GM12872 (cell line): ENCODE measurements at regions not wholly inside any gene's neighbourhood (a gene's known extent, or its start where the extent isn't known, plus 50 kb on each side); places are given as distances from the start of the nearest gene placed in this dataset.

ENCODE experiments used
- CTCF ChIP-seq: IDR thresholded peaks from 3 replicates; pipeline ENCODE4 v1.5.1; 2011; ENCODE audit warnings: low read depth, mild to moderate bottlenecking, low read length, moderate library complexity; ENCODE audit not compliant: insufficient read depth

GRCh38 chr1:63034256-63034655, 250.3 kb downstream of the ATG4C start:
- TF ChIP-seq CTCF, result no peak

DNA sequence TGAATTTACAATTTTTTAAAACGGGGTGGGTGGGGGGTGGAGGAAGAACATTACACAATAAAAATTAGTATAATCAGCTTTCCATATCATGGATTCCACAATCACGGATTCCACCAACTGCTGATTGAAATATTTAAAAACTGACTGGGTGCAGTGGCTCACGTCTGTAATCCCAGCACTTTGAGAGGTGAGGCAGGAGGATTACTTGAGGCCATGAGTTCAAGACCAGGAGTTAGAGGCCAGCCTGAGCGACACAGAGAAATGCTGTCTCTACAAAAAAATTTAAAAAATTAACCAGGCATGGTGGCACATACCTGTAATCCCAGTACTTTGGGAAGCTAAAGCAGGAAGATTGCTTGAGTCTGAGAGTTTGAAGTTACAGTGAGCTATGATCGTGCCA, 254.7 kb downstream of the ATG4C start:
- no peak for TF ChIP-seq CTCF

DNA sequence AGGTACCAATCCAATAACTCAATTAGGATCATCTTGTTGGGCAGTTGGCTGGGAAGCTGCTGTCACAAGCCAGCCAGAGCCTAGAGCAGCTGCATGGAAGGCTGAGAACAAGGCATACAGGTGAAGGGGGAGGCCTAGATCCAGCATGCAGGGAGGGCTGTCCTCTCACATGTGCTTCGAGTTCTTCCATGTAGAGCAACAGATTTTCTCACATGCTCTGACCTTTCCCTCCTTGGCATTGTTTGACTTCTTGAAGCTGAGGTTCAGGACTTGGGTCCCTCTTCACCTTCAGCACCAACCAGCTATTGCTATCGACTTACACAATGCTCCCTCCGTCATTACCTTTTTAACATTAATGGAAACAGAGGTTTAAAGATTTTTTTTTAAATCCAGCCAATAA, 257.7 kb downstream of the ATG4C start:
- TF ChIP-seq CTCF, result no peak

DNA sequence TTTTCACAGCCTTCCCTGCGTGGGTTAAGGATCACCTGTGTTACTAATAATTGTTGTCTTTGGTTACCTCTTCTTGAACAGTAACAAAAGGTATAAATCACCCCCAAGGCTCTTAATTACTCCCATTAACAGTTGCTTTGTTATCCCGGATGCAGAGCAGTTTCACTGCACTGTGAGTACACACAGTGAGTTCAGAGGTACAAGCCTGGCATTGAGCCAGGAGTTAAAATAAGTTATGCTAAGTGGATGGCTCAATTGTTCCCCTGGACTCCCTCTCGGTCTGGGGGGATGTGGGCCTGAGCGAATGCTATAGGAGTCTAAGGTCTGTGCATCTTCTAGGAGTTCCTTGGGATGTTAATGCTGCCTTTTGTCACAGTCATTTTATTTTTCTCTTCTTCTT, 258.3 kb downstream of the ATG4C start:
- no peak for TF ChIP-seq CTCF

DNA sequence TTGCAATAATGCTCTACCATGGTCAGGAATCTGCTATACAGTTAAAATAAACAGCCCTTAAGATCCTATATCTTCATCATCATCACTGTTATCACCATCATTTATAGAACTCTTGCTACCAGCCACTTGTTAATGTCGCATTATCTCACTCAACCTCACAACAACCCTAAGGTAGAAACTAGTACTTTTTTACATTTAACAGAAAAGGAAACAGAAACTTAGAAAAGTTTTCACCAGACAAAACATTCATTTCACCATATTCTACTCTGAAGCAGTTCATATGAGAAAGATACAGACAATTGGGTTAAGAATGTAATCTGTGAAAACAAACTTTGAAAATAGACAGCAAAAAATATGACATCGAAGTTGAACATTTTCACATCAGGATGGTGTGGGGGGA, 262.6 kb downstream of the ATG4C start:
- TF ChIP-seq CTCF, result no peak

GRCh38 chr1:63049135-63049534, 265.2 kb downstream of the ATG4C start:
- TF ChIP-seq CTCF, result no peak

- TF ChIP-seq CTCF, result no peak
These were observed 267.4 kb downstream of the ATG4C start for GRCh38 chr1:63051356-63051755.

DNA sequence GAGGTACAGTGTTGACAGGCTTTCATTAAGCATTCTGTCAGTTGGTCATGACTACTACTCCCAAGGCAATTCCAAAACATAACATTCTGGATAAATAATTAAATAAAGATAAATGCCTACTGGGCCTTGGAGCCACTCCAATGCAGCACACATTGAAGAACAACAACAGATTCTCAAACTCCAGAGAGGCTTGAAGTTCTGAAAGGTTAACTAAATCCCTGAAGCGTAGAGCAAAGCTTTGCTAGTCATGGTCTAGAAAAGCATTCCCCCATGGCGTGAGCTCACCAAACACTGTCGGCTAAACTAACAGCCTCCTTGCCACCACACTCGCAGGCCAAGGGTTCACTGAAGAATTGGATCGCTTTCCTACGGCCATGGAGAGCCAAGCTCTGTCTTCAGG, 268.0 kb downstream of the ATG4C start:
- TF ChIP-seq CTCF, result no peak
